Limb (tissue), 2 donors: ENCODE measurements at regions not wholly inside any gene's neighbourhood (a gene's known extent, or its start where the extent isn't known, plus 50 kb on each side); places are given as distances from the start of the nearest gene placed in this dataset.
A peak's percentile ranks its signal among the peaks of the same experiment; 100 is the strongest.

Experiments used
- DNase-seq, 2 donors: peaks; one replicate each; pipeline ENCODE4 v3.0.0-alpha.2; 2016; ENCODE audit errors: extremely low spot score in 2 of 2

DNA sequence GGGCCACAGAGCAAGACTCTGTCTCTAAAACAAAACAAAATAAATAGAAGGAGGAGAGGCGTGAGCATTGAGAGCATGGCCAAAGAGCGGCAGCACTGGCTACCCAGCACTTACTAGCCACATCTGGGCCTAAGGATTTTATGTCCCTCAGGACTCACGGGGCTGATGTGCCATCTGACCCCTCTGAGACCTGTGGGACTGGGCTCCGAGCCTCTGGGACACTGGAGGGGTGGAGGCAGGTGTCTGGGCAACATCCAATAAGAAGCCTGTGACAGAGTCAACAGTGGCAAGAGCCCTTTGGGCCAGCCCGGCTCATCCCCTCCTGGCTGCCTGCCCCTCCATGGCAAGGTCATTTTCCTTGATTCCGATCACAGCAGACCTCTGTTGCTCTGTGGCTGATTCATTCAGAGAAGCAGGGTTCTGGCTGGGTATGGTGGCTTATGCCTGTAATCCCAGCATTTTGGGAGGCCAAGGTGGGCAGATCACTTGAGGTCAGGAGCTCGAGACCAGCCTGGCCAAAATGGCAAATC, 60.7 kb downstream of the RRM2 start:
- DNase-seq = peak in 1 of 2 donors; percentile 14

DNA sequence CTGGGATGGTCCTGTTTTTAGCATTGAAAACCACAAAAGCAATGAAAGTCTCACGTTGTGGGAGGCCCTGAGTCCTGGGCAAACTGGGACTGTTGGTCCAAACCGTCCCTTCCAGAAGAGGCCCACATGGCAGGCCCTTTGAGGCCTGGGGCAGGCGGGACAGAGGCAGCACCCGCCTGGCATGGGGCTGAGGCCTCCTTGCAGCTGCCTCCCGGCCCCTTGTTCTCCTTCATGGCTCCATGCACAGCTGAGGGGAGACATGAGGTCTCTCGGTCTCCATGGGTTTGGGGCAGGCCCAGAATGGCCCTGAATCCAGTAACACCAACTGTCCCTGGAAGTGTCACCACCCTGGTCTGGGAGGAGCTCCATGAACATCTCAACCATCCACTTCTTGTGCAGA, 61.9 kb downstream of the RRM2 start:
- DNase-seq = peak in 1 of 2 donors; percentile 14

DNA sequence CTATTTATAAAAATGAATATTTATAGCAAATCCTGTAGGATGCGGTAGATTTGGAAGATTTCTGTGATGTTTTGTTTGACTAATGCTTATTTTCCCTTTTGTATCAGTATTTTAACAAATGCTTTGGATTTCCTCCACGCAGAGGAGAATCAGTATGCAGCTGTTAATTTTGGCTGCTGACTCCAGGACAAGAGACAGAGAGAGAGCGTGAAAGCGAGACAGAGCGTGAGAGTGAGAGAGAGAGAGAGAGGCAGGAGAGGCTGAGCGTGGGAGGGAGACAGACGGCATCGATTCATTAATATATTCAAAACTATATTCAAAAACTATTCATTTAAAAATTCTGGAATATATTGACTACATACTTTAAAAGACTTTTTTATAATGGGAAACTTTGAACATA, 62.5 kb downstream of the RRM2 start:
- peak; percentile 19 to 59 for DNase-seq

DNA sequence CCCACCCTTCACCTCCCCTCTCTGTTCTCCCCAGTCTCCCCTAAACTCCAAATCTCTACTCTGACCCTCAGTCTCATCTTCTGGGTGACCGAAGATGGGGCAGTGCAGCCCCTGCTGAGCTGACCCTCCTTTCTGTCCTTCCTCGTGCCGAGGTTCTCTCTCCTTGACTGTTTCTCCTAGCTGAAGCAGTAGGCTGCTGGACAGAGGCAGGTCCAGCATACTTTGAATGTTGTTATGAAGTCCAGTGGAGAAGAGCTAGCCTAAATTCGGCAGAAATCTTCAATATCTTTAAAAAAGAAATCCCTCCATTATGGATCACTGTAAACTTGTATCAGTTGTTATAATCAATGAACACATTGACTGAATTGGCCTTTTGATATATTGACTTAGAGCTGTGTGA, 63.2 kb downstream of the RRM2 start:
- DNase-seq = no peak

DNA sequence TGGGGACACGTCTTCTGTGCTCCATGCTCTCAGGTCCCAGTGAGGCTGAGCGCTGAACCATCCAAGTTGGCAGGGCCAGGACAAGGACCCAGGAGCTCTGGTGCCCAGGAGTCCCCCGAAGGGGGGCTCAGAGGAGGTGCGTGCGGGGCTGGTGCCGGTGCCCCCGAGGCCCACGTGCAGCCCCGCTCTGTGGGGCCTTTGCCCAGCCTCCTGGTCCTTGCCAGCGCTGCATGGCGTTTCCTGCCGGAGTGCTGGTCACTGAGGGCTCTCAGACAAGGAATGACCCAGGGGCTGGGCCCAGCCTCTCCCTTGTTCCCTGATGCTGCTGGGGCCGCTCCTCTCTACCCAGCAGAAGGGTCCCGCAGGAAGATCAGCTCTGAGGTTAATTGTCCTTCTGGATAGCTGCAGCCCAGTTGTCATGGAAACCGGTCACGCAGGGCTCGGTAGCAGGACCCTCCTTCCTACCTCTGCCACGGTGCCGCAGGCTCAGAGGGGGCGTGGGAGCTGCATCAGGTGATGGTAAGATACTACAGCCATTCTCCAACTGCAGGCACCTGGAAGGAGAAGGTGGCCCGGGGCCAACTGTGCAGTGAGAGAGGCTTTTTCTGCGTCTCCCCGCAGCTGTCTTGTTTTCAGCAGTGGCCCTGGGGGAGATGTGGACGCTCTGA, 64.5 kb downstream of the RRM2 start:
- no peak for DNase-seq

DNA sequence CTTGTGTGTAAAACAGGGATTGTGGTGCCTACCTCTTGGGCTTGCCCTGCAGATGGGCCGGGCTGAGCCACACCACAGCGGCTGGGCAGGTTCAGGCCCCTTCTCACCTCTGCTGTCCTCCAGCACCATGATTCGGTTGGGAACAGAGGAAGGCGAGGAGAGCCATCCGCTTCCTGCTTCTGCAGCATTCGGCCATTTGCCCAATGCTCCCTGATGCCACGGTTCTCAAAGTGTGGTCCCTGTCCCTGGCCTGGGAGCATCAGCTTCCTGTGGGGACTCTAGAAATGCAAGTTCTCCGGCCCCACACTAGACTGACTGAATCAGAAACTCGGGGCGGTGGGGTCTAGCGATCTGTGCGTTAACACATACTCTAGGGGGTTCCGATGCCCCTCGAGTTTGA, 65.1 kb downstream of the RRM2 start:
- DNase-seq = no peak

DNA sequence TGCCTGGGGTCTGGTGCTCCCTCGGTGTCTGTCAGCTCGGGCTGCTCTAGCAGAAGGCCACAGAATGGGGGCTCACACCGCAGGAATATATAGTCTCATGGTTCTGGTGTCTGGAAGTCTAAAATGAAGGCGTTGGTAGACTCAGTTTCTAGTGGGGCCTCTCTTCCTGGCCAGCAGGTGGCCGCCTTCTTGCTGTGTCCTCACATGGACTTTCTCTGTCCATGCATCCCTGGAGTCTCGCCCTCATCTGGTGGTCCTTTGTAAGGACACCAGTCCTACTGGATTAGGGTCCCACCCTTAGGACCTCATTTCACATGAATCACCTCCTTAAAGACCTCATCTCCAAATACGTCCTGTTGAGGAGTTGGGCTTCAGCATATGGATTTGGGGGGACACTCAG, 65.7 kb downstream of the RRM2 start:
- DNase-seq = no peak

DNA sequence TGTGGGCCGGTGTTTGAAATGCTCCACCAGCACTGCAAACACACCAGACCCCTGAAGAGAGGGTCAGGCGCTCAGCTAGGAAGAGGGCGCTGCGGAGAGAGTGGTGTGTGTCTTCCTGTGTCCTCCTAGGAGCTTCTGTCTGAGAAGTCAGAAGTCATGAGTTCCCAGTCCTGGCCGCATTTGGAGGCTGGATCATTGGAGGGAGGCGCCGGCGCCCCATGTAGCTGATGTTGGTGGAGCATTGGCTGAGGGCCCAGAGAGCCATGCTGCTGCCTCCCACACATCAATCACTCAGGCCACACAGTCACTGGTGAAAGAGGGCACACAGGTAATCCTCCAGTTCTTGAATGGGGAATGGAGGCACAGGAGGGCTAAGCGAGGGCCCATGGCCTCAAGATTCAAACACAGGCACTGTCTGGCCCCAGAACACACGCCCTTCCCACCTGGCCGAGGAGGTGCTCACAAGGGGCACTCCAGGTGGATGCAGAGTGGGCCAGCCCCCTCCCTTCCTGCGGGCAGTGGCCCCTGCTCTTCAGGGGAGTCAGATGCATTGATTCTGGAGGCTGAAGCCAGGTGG, 66.3 kb downstream of the RRM2 start:
- no peak for DNase-seq

DNA sequence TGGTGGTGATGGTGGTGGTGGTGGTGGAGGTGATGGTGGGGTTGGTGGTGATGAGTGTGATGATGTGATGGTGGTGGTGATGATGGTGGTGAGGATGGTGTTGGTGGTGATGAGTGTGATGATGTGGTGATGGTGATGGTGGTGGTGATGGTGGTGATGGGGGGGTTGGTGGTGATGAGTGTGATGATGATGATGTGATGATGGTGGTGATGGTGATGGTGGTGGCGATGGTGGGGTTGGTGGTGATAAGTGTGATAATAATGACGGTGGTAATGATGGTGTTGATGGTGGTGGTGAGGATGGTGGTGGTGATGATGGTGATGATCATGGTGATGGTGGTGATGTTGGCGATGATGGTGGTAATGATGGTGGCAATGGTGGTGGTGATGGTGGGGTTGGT, 67.7 kb downstream of the RRM2 start:
- DNase-seq = no peak

DNA sequence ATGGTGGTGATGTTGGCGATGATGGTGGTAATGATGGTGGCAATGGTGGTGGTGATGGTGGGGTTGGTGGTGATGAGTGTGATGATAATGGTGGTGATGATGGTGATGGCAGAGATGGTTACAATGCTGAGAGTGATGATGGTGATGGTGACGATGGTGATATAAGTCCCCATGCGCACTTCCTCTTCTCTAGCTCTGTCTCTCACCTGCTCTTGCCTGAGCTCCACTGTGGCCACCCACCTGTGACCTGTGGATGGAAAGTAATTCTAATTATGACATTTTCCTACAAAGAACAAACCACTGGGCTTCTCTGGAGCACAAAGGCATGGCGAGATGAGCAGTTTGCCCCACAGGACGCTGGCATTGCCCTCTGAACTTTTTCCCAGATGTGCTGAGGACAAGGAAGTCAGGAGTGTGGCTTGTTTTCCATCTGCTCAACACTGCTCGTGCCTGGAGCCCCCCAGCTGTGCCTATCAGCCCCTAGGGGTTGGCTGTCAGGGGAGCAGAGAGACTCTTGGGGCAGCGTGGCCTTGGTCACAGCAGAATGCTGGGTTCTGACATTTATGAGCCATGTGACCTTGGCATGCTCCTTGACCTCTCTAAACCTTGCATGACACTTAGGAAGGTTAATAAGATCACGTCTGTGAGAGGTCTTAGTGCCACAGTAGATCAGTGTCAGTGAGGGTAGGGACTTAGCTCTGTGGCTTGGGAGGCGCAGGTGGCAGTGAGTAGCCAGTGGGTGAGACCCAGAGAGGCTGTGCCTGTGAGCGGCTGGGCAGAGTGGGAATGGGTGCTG, 68.4 kb downstream of the RRM2 start:
- DNase-seq = no peak

DNA sequence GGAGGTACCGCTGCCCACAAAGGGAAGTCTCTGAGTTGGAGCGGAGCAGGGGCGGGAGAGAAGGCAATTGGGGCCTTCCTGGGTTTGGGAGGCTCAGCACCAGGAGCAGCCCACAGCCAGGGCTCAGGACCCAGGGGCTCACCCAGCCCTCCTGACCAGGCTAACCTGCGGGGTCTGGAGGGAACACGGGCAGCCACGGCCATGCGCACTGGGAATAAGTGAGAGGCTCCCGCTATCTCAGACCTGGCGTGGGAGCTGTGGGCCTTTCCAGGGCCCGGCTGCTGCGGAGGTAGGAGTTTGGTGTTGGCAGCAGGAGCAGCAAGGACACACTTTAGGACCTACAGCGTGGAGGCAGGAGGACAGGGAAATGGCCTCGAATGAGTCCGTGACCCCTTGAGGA, 69.0 kb downstream of the RRM2 start:
- DNase-seq = no peak

DNA sequence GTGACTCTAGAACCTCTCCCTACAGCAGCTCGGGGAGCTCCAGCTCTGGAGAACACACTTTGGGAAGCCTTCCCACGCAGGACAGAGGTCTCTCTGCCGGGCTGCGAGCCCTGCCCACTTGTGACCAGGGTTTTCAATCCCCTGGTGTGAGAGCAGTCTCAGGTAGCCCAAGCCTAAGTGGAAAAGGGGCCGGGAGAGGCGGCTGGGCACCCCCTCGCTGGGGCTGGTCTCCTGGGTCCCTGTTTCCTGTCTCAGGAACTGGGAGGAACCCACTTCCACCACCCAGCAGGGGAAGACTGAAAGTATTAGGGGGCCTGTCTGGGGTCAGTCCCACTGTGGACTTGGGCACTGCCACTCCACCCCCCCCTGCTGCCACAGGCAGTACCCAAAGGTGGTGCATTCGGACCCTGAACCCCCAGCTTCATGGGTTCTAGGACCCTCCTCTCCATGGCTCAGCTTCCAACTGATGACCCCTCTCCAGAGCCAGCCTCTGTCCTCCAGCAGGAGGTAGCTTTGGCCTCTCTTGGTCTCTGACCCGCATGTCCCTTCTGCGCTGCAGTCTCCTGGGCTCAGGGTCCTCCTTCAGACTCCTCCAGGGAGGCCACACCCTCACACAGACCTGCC, 70.0 kb downstream of the RRM2 start:
- no peak for DNase-seq

DNA sequence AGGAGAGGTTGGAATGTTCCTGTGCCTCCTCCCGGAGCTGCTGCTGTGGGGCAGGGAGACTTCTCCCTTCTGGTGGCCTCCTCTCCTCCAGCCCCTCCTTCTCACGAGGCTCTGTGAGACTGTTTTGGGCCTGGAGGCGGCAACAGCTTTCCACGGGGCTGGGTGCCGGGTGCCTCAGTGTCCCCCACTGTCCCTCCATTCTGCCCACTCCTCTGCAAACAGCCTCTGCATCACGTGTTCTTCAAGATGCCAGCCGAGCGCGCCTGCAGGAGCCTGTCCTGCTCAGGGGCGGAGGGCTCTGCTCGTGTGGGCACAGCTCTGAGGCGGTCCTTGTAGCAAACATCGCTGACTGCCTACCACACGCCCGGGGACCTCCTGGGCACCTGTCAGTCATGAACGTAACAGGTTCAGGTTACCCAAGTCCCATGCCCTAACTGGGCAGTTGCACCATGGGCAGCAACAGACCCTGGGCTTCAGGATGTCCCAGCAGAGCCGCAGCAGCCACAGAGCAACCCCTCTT, 70.8 kb downstream of the RRM2 start:
- no peak for DNase-seq

DNA sequence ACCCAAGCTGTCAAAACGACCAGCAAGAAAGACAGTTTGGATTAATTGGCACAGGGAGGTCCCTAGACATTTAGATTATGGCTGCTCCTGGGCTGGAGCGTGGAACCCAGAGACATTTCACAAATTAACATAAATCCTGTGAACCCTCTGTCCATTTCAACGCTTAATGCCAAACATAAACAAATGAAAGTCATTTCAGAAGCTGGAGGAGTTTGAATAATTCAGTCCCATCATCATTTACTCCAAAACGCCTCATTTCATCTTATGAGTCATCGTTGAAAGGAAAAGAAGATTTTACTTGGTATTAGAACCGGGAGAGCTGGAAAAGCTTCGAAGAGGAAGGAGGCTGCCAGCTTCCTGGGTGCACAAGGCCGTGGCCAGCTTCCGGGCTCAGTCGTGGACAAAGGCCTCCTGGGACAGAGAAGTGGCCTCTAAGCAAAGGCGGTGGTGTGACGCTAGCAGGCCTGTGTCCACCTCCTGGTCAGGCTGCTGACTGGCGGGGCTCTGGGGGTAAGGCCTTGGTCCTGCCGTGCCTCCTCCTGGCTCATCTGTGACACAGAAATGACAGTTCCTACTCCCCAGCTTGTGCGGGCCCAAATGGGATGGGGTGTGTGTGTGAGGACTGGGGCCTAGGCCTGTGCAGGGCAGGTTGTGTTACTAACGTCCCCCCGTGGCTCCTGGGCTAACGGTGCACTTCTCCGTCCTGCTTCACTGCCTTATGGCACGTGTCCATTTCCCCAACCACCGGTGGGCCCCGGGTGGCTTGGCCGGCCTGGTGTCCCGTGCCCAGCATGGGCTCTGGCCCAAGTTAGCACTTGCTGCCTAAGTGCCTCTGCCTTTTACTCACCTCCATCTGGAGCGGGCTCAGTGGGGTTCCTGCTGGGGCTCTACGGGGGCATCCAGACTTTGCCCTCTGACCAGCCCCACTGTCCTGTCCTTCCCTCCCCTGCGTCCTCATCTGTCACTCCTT, 71.6 kb downstream of the RRM2 start:
- no peak for DNase-seq

DNA sequence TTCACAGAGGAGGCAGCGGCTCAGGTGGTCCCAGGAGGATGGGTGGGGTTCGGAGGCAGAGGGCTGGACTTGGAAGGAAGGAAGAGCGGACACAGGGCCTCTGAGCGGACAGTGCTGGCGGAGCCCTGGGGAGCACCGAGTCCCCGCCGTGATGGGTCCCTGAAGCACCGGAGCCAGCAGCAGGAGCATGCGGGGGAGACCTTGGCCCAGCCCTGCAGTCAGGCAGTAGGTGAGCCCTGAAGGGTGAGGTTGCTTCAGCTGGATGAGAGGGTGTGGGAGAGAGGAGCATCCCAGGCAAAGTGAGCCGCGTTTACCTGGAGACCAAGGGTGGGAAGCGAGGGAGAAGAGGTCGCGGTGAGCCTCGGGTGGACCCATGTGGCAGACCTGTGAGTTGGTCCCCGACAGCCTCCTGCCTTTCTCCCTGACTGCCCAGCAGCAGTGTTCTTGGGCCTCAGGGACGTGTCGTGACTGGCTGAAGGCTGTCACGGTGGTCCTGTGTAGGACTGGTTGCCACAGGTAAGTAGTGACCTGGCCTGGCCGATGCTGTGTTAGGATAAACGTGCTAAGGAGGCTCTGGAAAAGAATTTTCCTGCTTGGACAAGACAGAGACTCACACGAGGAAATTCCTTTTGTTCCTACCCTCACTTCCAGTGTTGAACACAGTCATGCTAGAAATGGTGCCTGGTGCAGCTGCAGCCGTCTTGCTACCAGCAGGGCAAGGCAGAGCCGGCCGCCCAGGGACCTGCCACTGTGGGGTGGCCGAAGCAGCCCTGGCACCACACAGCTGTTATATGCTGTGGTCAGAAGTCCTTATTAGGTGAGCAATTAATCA, 73.0 kb downstream of the RRM2 start:
- DNase-seq = no peak

DNA sequence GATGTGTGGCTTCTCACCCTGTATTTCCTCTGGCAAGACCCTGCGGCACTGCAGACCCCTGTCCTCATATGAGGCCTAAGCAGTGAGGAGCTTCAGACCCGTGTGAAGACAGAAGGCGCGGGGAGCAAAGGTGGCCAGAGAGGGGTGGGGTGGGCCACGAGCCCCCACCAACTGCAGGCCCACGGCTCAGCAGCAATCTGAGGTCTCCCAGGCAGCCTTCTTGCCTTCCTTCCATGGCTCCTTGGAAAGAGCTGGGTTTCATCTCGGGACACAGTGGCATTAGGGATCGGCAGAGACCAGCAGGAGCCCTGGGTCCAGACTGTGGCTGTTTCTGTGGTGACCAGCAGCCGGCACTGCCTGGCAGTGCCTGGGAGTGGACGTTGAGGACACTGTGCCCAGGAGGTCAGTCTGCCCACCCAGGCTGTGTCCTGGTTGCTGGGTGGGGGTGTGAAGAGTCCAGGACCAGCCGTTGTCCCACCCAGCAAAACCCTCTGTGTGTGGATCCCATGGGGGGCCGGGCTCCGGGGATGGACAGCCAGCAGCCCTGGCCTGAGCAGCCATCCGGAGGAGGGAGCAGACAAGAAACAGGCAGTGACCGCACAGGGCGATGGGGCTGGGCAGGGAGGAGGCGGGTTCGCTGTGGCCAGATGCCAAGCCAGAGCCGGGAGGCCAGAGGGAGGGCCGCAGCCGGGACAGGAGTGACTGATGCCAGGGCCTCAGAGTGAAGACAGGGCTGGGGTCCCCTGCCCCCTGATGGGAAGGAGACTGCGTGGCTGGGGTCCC, 73.8 kb downstream of the RRM2 start:
- DNase-seq = no peak

DNA sequence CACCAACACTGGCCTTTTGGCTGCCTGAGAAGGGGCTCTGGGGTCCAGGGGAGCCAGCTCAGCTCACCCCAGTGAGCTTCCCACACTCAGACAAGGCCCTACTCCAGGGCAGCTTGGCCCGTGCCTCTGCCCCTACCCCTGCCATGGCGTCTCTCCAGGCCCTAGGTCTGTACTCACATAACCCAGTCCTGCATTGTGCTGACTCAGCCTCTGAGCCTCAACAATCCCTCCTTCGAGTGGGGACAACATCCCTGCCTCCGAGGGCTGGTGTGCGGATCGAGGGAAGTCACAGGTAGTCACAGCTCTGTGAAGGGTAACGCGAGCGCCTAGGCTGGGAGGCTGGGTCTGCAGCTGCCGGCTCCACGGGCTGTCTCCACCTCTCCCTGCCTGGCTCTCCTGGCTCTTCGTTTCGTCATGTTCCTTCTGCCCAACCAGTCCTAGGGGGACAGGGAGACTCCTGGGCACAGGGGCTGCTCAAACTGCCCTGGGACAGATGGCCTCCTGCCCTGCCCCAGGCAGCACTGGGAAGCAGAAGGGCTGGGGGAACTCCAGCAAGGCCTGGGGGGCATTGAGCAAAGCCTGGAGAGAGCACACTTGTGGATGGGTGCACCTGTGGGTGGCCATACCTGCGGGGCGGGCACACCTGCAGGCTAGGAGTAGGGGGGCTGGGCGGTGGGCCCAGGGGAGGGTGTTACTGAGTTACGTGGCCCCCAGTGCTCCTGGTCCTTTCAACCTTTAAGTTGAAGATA, 74.6 kb downstream of the RRM2 start:
- no peak for DNase-seq

DNA sequence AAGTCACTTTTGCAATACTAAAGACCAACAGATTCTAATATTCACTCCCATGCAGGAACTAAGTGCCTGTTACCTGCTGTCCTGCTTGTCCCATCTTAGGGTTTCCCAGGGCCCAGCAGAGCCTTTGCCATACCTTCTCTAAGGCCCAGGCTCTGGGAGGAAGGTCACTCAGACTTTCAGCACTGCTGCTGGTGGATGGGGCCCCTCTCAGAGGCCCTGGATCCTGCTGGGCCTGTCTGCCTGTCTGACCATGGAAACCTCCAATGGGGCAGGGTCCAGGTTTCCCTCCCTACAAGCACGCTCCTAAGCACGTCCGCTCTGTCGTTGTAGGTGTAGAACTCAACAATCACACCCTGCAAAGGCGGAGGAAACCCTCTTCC, 75.1 kb downstream of the RRM2 start:
- DNase-seq = no peak
